ENCODE measurements at regions not wholly inside any gene's neighbourhood (a gene's known extent, or its start where the extent isn't known, plus 50 kb on each side); places are given as distances from the start of the nearest gene placed in this dataset.
"Not testable (repeated sequence)": the region's sequence is repeated elsewhere in the genome, so short reads cannot be mapped to it uniquely, and the experiment has no call there.

GRCh38 chr1:173257805-173258204, 50.7 kb upstream of the TNFSF4 start:
- H3K27ac ChIP-seq (ENCODE audit: low read length), result no peak overlapping the region
- H3K36me3 Mint-ChIP-seq, result peaks cover 23% of the 10 kb centered on the region
- 97% methylated on average over 2 of the region's 2 CpGs for WGBS (ENCODE audit: insufficient coverage)
- no peaks in the 10 kb centered on the region for H3K9me3 ChIP-seq (ENCODE audit: control insufficient read depth, insufficient read depth, low read length)
- no peak for DNase-seq
- H3K27ac Mint-ChIP-seq, result no peak overlapping the region
- no peaks in the 10 kb centered on the region for H3K4me1 ChIP-seq (ENCODE audit: control insufficient read depth, insufficient read depth, low read length)
- peaks cover 7 to 8% of the 10 kb centered on the region in 2 donors for H3K9me3 Mint-ChIP-seq
- no peaks in the 10 kb centered on the region for H3K27me3 ChIP-seq (ENCODE audit: control insufficient read depth, insufficient read depth, low read length)
- no peak overlapping the region for H3K4me3 ChIP-seq (ENCODE audit: low read length)
- H3K27me3 Mint-ChIP-seq (ENCODE audit: low read depth in 2 of 2), result no peaks in the 10 kb centered on the region
- intact Hi-C loops (cut with micrococcal nuclease), result no loop called here
- no peak overlapping the region for H3K4me3 Mint-ChIP-seq
- H3K4me1 Mint-ChIP-seq, result no peaks in the 10 kb centered on the region
- TF ChIP-seq CTCF (IDR thresholded peaks at IDR 0.05), result no peak
- ATAC-seq, result no peak
- no peaks in the 10 kb centered on the region for H3K36me3 ChIP-seq (ENCODE audit: control insufficient read depth, insufficient read depth, low read length)

GRCh38 chr1:173258479-173259264, 51.5 kb upstream of the TNFSF4 start:
- Mint-ChIP-seq H3K36me3 (peaks cover 23% of the 10 kb centered on the region), H3K27me3 (ENCODE audit: low read depth in 2 of 2) (no peaks in the 10 kb centered on the region), H3K4me3 (no peak overlapping the region), H3K4me1 (no peaks in the 10 kb centered on the region), H3K27ac (no peak overlapping the region), H3K9me3 (peaks cover 7 to 8% of the 10 kb centered on the region in 2 donors)
- intact Hi-C loops (cut with micrococcal nuclease), result no loop called here
- ATAC-seq, result no peak
- TF ChIP-seq CTCF (IDR thresholded peaks at IDR 0.05), result no peak
- Histone ChIP-seq H3K4me1 (ENCODE audit: control insufficient read depth, insufficient read depth, low read length) (no peaks in the 10 kb centered on the region), H3K4me3 (ENCODE audit: low read length) (no peak overlapping the region), H3K9me3 (ENCODE audit: control insufficient read depth, insufficient read depth, low read length) (no peaks in the 10 kb centered on the region), H3K36me3 (ENCODE audit: control insufficient read depth, insufficient read depth, low read length) (no peaks in the 10 kb centered on the region), H3K27ac (ENCODE audit: low read length) (no peak overlapping the region), H3K27me3 (ENCODE audit: control insufficient read depth, insufficient read depth, low read length) (no peaks in the 10 kb centered on the region)
- DNase-seq, result no peak
- WGBS (ENCODE audit: insufficient coverage), result 95% methylated on average over 5 of the region's 5 CpGs

GRCh38 chr1:173260329-173260728, 53.2 kb upstream of the TNFSF4 start:
- H3K9me3 ChIP-seq (ENCODE audit: control insufficient read depth, insufficient read depth, low read length); H3K4me3 ChIP-seq (ENCODE audit: low read length); H3K4me3 Mint-ChIP-seq; intact Hi-C loops (cut with micrococcal nuclease); H3K36me3 ChIP-seq (ENCODE audit: control insufficient read depth, insufficient read depth, low read length); ATAC-seq; H3K27ac ChIP-seq (ENCODE audit: low read length); H3K4me1 ChIP-seq (ENCODE audit: control insufficient read depth, insufficient read depth, low read length); H3K4me1 Mint-ChIP-seq; H3K9me3 Mint-ChIP-seq; DNase-seq; H3K27ac Mint-ChIP-seq; H3K27me3 Mint-ChIP-seq (ENCODE audit: low read depth in 2 of 2); H3K27me3 ChIP-seq (ENCODE audit: control insufficient read depth, insufficient read depth, low read length): not testable (repeated sequence)
- H3K36me3 Mint-ChIP-seq, result peaks cover 23% of the 10 kb centered on the region
- WGBS (ENCODE audit: insufficient coverage), result 100% methylated on average over 1 of the region's 1 CpG

- no peaks in the 10 kb centered on the region for H3K9me3 ChIP-seq (ENCODE audit: control insufficient read depth, insufficient read depth, low read length)
- H3K4me3 Mint-ChIP-seq, result no peak overlapping the region
- no peak for TF ChIP-seq CTCF (IDR thresholded peaks at IDR 0.05)
- H3K27ac ChIP-seq (ENCODE audit: low read length), result no peak overlapping the region
- no peaks in the 10 kb centered on the region for H3K36me3 Mint-ChIP-seq
- H3K4me1 Mint-ChIP-seq, result peaks cover 0 to 10% of the 10 kb centered on the region in 2 donors
- no peaks in the 10 kb centered on the region for H3K27me3 ChIP-seq (ENCODE audit: control insufficient read depth, insufficient read depth, low read length)
- 45% methylated on average over 1 of the region's 3 CpGs for WGBS (ENCODE audit: insufficient coverage)
- no peak for DNase-seq
- peaks cover 0 to 9% of the 10 kb centered on the region in 2 donors for H3K27me3 Mint-ChIP-seq (ENCODE audit: low read depth in 2 of 2)
- ATAC-seq, result no peak
- no peaks in the 10 kb centered on the region for H3K9me3 Mint-ChIP-seq
- H3K36me3 ChIP-seq (ENCODE audit: control insufficient read depth, insufficient read depth, low read length), result no peaks in the 10 kb centered on the region
- intact Hi-C loops (cut with micrococcal nuclease), result no loop called here
- no peaks in the 10 kb centered on the region for H3K4me1 ChIP-seq (ENCODE audit: control insufficient read depth, insufficient read depth, low read length)
- no peak overlapping the region for H3K4me3 ChIP-seq (ENCODE audit: low read length)
- no peak overlapping the region for H3K27ac Mint-ChIP-seq
These were observed 59.7 kb upstream of the TNFSF4 start for GRCh38 chr1:173266841-173267240.

All from natural killer cell (primary cell).